GM12878 (cell line): ENCODE measurements at regions not wholly inside any gene's neighbourhood (a gene's known extent, or its start where the extent isn't known, plus 50 kb on each side); places are given as distances from the start of the nearest gene placed in this dataset.

Source experiments
- ATAC-seq: fragments of 200-7000 bp; cut with Tn5 transposase; 3 replicates; pipeline ENCODE4 v1.9.1; 2020; ENCODE audit warnings: mild to moderate bottlenecking, moderate library complexity
- BruUV-seq: library from RNA; stranded (reverse); fragments of 400-500 nt; replicated peaks from 2 replicates; lab custom pipeline; 2021; lab: Mats Ljungman, UMichigan
- CTCF ChIA-PET: fragments of 300-600 bp; sonication (Branson Sonifier 250); formaldehyde crosslinking; extraction: SDS; loops from one replicate; lab custom pipeline; 2021; ENCODE audit warnings: inconsistent platforms; lab: Yijun Ruan, JAX
- POLR2A ChIA-PET: fragments of 350-600 bp; formaldehyde crosslinking; extraction: SDS; loops from one replicate; lab custom pipeline; 2021; ENCODE audit warnings: inconsistent platforms; lab: Charles Lee
- RAD21 ChIA-PET: fragments of 300-600 bp; sonication (Branson Sonifier 250); formaldehyde crosslinking; loops from one replicate; lab custom pipeline; 2023; ENCODE audit warnings: antibody characterized with exemption; ENCODE audit not compliant: unreplicated experiment; lab: Charles Lee
- SMC1A ChIA-PET: fragments of 300-600 bp; sonication (Branson Sonifier 250); formaldehyde crosslinking; loops from one replicate; lab custom pipeline; 2023; ENCODE audit not compliant: unreplicated experiment, uncharacterized antibody; lab: Charles Lee
- DNase-seq: peaks from one replicate; pipeline ENCODE4 v3.0.0-alpha.2; 2011; ENCODE audit warnings: low read depth, low spot score
- FAIRE-seq: peaks from 3 replicates; lab custom pipeline; 2011; peaks lifted over from hg19 to GRCh38; lab: Jason Lieb, UNC
- H2AFZ ChIP-seq: 2 replicates; pipeline ENCODE4 v1.6.0; 2011; ENCODE audit warnings: low read depth, low read length, control low read depth; ENCODE audit not compliant: control insufficient read depth
- H3K27ac ChIP-seq: 2 replicates; pipeline ENCODE4 v1.5.1; 2011; ENCODE audit warnings: control low read depth; ENCODE audit not compliant: control insufficient read depth, insufficient read depth
- H3K27me3 ChIP-seq, 2 experiments: replicated peaks in 1 of 2; 2 replicates each; pipeline versions ENCODE4 v1.6.0 to v1.6.1; 2011; ENCODE audit warnings: low read length in 1 of 2; ENCODE audit not compliant: control insufficient read depth in 2 of 2, insufficient read depth in 2 of 2
- H3K36me3 ChIP-seq, 2 experiments: 2 replicates each; pipeline ENCODE4 v1.5.1; 2011; ENCODE audit warnings: low read length in 1 of 2; ENCODE audit not compliant: control insufficient read depth in 2 of 2, insufficient read depth in 2 of 2
- H3K4me1 ChIP-seq: 2 replicates; pipeline ENCODE4 v1.6.1; 2011; ENCODE audit warnings: mild to moderate bottlenecking, low read length, moderate library complexity, mixed read lengths; ENCODE audit not compliant: control insufficient read depth, insufficient read depth
- H3K4me2 ChIP-seq: 2 replicates; pipeline ENCODE4 v1.6.0; 2011; ENCODE audit warnings: control low read depth; ENCODE audit not compliant: control insufficient read depth, insufficient read depth
- H3K4me3 ChIP-seq: fragments of 200-600 bp; sonication (generic); 2 replicates; pipeline ENCODE4 v1.5.1; 2016
- H3K79me2 ChIP-seq: 2 replicates; pipeline ENCODE4 v1.6.0; 2011; ENCODE audit warnings: low read length; ENCODE audit not compliant: control insufficient read depth, insufficient read depth
- H3K9ac ChIP-seq: 2 replicates; pipeline ENCODE4 v1.8.0; 2011; ENCODE audit warnings: low read length, control low read depth, mixed read lengths; ENCODE audit not compliant: control insufficient read depth, insufficient read depth
- H3K9me3 ChIP-seq: replicated peaks from 3 replicates; pipeline ENCODE4 v1.5.1; 2011; ENCODE audit warnings: mild to moderate bottlenecking, low read length; ENCODE audit not compliant: control insufficient read depth, insufficient read depth
- H4K20me1 ChIP-seq: 2 replicates; pipeline ENCODE4 v1.6.0; 2011; ENCODE audit not compliant: control insufficient read depth, insufficient read depth
- MEF2A ChIP-seq: IDR thresholded peaks from 2 replicates; pipeline ENCODE4 v1.6.1; 2011; ENCODE audit warnings: low read depth, mild to moderate bottlenecking, low read length, moderate library complexity; ENCODE audit not compliant: insufficient read depth
- NR2C1 ChIP-seq: fragments of 450-650 bp; IDR thresholded peaks from 2 replicates; pipeline ENCODE4 v1.6.1; 2017; ENCODE audit warnings: antibody characterized with exemption, mild to moderate bottlenecking, moderate library complexity
- RELA ChIP-seq: fragments of 450-650 bp; IDR thresholded peaks from 2 replicates; pipeline ENCODE4 v1.8.0; 2014; ENCODE audit warnings: borderline replicate concordance; ENCODE audit not compliant: partially characterized antibody
- YY1 ChIP-seq: IDR thresholded peaks from 2 replicates; pipeline ENCODE4 v1.6.1; 2011; ENCODE audit warnings: low read depth, mild to moderate bottlenecking, low read length
- WGBS: methylation state at CpG from one replicate; pipeline ENCODE4 v1.1.6; 2016; ENCODE audit warnings: low lambda C conversion rate; ENCODE audit not compliant: insufficient replicate concordance, insufficient coverage; ENCODE audit errors: missing lambda C conversion rate; 5-methylcytosine and 5-hydroxymethylcytosine counted together
- in situ Hi-C: fragments of 300-500 bp; cut with MboI; formaldehyde crosslinking; loops from 9 replicates; pipeline ENCODE4 v1.14.3; 2018; ENCODE audit warnings: mixed read lengths
- intact Hi-C: fragments of 100-400 bp; cut with micrococcal nuclease; formaldehyde crosslinking; loops from one replicate; pipeline ENCODE4 v1.14.2; 2022; ENCODE audit not compliant: unreplicated experiment
- TF ChIP-seq, protein P1 (sequence below): fragments of 450-650 bp; IDR thresholded peaks from 2 replicates; pipeline ENCODE4 v1.6.1; 2016; ENCODE audit warnings: mild to moderate bottlenecking, moderate library complexity, borderline replicate concordance
- TF ChIP-seq, protein P2 (sequence below): fragments of 450-650 bp; conservative IDR thresholded peaks from 2 replicates; pipeline ENCODE4 v1.6.1; 2017; ENCODE audit warnings: mild to moderate bottlenecking, moderate library complexity
- TF ChIP-seq, protein P3 (sequence below): IDR thresholded peaks from 2 replicates; pipeline ENCODE4 v1.6.1; 2011; ENCODE audit warnings: borderline replicate concordance, low read depth, mild to moderate bottlenecking, moderate library complexity, low read length; ENCODE audit not compliant: insufficient read depth, poor library complexity, severe bottlenecking

DNA sequence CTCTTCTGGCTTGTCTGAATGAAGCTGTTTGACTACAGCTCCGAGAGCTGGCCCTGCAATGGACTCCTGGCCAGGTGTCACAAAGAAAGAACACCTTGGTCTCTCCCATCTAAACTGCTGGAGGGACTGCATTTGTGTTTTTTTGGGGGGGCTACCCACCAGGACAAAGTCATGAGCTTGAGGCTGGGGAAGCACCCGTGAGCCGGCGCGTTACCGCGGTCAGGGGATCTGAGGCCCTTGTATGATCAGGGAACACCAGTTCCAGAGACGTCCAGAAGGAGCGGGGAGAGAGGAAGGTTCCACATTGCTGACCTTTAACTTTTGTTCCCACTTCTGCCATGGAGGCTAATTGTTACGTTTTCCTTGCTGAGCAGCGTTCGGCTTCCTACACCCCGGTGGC, 84.5 kb upstream of the C1orf174 start:
- FAIRE-seq (no peak), ATAC-seq (no peak), DNase-seq (no peak)
- H3K4me2 ChIP-seq = no peak overlapping the region
- BruUV-seq = no TSS peak
- ChIA-PET POLR2A (no interaction called here), SMC1A (no interaction called here), RAD21 (no interaction called here), CTCF (no interaction called here)
- no peaks in the 10 kb centered on the region for H3K4me1 ChIP-seq
- H3K9ac ChIP-seq = no peak overlapping the region
- intact Hi-C loops (no loop called here), in situ Hi-C loops (no loop called here)
- no peaks in the 10 kb centered on the region; a peak in 1 of 4 replicates for H3K27me3 ChIP-seq
- H3K79me2 ChIP-seq = no peaks in the 10 kb centered on the region
- no peaks in the 10 kb centered on the region for H3K36me3 ChIP-seq
- no peak overlapping the region for H3K4me3 ChIP-seq
- TF ChIP-seq MEF2A (no peak), RELA (no peak), YY1 (no peak), NR2C1 (no peak)
- TF ChIP-seq, protein P1, sequence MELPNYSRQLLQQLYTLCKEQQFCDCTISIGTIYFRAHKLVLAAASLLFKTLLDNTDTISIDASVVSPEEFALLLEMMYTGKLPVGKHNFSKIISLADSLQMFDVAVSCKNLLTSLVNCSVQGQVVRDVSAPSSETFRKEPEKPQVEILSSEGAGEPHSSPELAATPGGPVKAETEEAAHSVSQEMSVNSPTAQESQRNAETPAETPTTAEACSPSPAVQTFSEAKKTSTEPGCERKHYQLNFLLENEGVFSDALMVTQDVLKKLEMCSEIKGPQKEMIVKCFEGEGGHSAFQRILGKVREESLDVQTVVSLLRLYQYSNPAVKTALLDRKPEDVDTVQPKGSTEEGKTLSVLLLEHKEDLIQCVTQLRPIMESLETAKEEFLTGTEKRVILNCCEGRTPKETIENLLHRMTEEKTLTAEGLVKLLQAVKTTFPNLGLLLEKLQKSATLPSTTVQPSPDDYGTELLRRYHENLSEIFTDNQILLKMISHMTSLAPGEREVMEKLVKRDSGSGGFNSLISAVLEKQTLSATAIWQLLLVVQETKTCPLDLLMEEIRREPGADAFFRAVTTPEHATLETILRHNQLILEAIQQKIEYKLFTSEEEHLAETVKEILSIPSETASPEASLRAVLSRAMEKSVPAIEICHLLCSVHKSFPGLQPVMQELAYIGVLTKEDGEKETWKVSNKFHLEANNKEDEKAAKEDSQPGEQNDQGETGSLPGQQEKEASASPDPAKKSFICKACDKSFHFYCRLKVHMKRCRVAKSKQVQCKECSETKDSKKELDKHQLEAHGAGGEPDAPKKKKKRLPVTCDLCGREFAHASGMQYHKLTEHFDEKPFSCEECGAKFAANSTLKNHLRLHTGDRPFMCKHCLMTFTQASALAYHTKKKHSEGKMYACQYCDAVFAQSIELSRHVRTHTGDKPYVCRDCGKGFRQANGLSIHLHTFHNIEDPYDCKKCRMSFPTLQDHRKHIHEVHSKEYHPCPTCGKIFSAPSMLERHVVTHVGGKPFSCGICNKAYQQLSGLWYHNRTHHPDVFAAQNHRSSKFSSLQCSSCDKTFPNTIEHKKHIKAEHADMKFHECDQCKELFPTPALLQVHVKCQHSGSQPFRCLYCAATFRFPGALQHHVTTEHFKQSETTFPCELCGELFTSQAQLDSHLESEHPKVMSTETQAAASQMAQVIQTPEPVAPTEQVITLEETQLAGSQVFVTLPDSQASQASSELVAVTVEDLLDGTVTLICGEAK = no peak
- TF ChIP-seq, protein P2, sequence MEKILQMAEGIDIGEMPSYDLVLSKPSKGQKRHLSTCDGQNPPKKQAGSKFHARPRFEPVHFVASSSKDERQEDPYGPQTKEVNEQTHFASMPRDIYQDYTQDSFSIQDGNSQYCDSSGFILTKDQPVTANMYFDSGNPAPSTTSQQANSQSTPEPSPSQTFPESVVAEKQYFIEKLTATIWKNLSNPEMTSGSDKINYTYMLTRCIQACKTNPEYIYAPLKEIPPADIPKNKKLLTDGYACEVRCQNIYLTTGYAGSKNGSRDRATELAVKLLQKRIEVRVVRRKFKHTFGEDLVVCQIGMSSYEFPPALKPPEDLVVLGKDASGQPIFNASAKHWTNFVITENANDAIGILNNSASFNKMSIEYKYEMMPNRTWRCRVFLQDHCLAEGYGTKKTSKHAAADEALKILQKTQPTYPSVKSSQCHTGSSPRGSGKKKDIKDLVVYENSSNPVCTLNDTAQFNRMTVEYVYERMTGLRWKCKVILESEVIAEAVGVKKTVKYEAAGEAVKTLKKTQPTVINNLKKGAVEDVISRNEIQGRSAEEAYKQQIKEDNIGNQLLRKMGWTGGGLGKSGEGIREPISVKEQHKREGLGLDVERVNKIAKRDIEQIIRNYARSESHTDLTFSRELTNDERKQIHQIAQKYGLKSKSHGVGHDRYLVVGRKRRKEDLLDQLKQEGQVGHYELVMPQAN = no peak
- TF ChIP-seq, protein P3, sequence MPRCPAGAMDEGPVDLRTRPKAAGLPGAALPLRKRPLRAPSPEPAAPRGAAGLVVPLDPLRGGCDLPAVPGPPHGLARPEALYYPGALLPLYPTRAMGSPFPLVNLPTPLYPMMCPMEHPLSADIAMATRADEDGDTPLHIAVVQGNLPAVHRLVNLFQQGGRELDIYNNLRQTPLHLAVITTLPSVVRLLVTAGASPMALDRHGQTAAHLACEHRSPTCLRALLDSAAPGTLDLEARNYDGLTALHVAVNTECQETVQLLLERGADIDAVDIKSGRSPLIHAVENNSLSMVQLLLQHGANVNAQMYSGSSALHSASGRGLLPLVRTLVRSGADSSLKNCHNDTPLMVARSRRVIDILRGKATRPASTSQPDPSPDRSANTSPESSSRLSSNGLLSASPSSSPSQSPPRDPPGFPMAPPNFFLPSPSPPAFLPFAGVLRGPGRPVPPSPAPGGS = no peak
- H4K20me1 ChIP-seq = no peaks in the 10 kb centered on the region; the same call in 1 of the 2 replicates
- 73% methylated on average over 13 of the region's 13 CpGs for WGBS
- no peak overlapping the region for H2AFZ ChIP-seq
- H3K27ac ChIP-seq = no peak overlapping the region
- no peaks in the 10 kb centered on the region for H3K9me3 ChIP-seq
